ENCODE measurements at regions not wholly inside any gene's neighbourhood (a gene's known extent, or its start where the extent isn't known, plus 50 kb on each side); places are given as distances from the start of the nearest gene placed in this dataset.
A peak's percentile ranks its signal among the peaks of the same experiment; 100 is the strongest.
"Not testable (repeated sequence)": the region's sequence is repeated elsewhere in the genome, so short reads cannot be mapped to it uniquely, and the experiment has no call there.

DNA sequence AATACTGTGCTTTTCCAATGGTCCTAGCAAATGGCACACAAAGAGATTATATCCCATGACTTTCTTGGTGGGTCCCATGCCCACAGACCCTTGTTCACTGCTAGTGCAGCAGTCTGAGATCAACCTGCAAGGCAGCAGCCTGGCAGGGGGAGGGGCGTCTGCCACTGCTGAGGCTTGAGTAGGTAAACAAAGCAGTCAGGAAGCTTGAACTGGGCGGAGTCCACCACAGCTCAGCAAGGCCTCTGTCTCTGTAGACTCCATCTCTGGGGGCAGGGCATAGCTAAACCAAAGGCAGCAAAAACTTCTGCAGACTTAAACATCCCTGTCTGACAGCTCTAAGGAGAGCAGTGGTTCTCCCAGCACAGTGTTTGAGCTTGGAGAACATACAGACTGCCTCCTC lies 82.9 kb downstream of the ZNF737 start:
- no peak for DNase-seq (ENCODE audit: extremely low read depth in 1 of 2, low read depth in 1 of 2)

DNA sequence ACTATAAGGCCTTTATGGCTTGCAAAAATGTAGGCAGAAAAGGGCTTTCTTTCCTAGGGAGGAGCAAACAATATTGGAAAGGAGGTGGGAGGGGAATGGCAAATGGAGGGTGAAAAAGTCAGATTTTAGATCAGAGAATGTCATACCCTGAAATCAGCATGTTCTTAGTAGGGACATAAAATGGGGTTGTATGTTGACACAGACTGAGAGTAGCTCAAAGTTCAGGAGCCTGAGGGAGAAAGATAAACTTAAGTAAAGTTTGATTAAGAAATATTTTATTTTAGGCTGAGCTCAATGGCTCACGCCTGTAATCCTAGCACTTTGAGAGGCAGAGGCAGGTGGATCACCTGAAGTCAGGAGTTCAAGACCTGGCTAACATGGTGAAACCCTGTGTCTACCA lies 83.8 kb downstream of the ZNF737 start:
- no peak for DNase-seq (ENCODE audit: extremely low read depth in 1 of 2, low read depth in 1 of 2)

DNA sequence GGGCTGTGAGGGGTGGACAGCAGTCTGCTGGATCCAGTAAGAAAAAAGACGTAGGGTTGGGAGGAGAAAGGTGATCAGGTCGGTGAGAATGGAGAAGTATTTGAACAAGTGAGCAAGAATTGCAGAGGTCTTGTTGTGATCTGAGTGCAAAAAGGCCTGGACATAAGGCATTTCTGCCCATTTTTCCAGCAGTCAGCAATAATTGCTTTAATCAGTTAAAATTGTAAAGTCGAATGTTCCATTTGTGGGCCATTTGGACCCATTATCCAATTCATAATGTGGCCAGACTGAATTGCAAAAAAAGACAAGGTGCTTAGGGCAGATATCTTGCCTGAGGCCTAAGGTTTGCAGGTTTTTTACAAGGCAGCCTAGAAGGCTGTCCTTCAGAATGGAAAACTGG lies 86.1 kb downstream of the ZNF737 start:
- DNase-seq (ENCODE audit: extremely low read depth in 1 of 2, low read depth in 1 of 2) = no peak

DNA sequence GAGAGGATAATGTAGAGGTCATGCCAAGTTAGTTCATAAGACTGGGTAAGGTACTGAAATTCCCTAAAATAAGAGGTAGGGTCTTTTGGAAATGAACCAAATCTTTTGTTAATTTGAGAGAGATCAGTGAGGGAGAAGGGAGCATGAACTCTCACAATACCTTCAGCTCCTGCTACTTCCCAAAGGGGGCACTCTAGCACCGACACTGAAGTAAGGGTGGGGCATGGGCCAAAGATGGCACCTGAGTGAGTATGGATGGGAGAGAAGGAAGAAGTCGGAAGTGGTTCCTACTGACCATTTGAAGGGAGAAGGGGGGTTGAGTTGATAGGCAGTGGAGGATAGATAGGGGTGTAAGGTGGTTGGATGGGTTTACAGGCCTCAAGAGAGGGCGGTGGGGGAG lies 86.6 kb downstream of the ZNF737 start:
- no peak for DNase-seq (ENCODE audit: extremely low read depth in 1 of 2, low read depth in 1 of 2)

DNA sequence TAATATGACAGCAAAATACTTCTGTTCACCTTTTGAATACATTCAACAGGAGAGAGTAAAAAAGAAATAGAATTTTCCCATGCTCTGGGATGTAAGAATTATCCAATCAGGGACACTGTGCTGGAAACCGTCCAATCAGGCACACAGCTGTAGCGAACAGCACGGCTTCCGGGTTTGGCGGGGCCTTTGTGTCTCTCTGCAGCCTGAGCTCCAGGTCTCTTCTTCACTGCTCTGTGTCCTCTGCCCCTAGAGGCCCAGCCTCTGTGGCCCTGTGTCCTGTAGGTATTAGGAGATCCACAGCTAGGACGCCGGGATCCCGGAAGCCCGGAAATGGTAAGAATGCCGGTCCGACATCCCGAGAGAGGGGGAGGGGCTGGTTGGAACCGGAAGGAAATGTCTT lies 92.7 kb downstream of the ZNF737 start:
- no peak for DNase-seq (ENCODE audit: extremely low read depth in 1 of 2, low read depth in 1 of 2)

DNA sequence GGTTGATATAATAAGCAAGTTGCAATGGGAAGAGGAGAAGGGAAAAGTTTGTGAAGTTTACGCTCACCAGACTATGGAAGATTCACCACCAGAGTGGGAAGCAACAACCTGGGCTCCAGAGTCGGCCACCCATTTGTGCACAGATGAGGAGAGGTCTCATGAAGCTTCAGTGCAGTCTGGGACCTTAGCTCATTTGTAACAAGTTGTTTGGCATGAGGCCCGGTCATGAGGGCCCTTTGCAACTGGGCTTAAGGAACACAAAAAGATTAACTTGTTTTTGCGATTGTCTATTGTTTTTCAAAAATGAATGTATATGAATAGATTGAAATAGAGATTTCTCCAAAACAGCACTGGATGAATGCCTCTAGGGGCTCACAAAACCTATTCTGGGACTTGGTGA lies 94.2 kb downstream of the ZNF737 start:
- no peak for DNase-seq (ENCODE audit: extremely low read depth in 1 of 2, low read depth in 1 of 2)

DNA sequence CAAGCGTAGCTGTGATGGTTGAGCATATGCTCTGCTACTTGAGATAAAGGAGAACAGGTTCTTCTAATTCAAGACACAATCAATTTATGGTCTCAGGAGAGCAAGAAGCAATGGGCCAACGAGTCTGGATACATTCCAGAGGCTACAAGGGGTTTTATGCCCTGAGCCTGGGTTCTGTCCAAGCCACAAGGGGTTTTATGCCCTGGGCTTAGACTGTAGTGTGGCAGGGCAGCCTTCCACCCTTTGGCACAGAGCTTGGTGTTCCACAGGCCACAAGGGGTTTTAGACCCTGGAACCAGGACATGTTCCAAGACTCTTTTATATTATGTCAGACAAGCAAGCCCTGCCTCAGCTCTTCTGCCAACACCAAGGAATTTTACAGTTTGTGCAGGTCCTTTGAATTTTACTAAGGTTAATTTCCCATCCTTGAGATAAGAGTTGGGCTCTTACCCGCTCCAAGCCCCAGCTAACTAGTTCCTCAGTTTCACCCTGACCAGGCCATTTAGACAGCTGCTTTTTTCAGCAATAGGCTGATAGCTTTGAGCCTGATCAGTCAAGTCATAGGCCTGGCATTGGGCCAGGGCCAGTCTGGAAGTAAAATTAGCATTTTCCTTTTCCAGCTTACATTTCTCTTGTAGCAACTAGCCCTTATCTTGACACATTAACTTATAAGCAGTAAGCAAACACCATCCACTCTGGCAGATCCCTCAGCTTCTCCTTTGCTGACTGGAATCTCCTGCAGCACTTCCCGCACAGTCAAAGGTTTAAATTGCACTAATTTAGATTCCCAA lies 95.0 kb downstream of the ZNF737 start:
- no peak for DNase-seq (ENCODE audit: extremely low read depth in 1 of 2, low read depth in 1 of 2)

DNA sequence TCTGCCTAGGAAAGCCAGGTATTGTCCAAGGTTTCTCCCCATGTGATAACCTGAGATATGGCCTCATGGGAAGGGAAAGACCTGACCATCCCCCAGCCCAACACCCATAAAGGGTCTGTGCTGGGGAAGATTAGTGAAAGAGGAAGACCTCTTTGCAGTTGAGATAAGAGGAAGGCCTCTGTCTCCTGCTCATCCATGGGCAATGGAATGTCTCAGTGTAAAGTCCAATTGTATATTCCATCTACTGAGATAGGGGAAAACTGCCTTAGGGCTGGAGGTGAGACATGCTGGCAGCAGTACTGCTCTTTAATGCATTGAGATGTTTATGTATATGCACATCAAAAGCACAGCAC lies 99.0 kb downstream of the ZNF737 start:
- DNase-seq (ENCODE audit: extremely low read depth in 1 of 2, low read depth in 1 of 2) = not testable (repeated sequence)

DNA sequence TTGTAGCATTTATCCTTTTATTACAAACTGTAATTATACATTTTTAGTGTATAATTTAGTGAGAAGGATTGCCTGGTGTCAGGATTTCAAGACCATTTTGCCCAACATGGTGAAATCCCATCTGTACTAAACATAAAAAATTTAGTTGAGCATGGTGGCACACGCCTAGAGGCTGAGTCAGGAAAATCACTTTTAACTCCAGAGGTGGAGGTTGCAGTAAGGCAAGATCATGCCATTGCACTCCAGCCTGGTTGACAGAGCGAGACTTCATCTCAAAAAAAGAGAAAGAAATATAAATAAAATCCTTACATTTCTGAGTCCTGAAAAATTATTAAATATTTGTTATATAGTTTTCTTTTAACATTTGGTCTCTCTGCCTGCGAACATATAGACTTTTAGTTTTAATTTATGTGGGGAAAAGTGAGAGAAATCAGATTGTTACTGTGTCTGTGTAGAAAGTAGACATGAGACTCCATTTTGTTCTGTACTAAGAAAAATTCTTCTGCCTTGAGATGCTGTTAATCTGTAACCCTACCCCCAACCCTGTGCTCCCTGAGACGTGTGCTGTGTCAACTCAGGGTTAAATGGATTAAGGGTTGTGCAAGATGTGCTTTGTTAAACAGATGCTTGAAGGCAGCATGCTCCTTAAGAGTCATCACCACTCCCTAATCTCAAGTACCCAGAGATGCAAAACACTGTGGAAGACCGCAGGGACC lies 99.5 kb downstream of the ZNF737 start:
- not testable (repeated sequence) for DNase-seq (ENCODE audit: extremely low read depth in 1 of 2, low read depth in 1 of 2)

DNA sequence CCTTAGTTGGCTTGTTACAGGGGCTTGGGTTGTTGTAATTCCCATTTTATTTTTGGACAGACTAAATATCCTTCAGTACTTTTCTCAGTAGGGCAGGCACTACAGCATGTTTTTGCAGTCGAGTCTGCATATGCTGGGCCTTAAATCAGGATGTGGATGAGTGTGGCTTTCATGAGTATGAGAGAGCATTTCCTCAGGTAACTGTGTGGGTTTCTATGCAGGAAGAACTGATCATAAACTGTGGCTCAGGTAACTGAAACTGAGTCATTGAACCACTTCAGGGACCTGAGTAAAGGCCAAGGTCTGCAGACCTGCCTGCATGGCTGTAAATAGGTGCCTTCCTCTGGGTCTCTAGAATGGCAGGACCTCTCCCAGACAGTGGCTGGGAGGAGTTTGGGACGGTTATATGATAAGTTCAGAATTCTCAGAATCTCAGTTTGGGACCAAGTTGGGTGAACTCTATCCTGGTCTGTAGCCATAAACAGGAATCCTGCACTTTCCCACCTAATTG lies 112.1 kb downstream of the ZNF737 start:
- DNase-seq (ENCODE audit: extremely low read depth in 1 of 2, low read depth in 1 of 2) = no peak

DNA sequence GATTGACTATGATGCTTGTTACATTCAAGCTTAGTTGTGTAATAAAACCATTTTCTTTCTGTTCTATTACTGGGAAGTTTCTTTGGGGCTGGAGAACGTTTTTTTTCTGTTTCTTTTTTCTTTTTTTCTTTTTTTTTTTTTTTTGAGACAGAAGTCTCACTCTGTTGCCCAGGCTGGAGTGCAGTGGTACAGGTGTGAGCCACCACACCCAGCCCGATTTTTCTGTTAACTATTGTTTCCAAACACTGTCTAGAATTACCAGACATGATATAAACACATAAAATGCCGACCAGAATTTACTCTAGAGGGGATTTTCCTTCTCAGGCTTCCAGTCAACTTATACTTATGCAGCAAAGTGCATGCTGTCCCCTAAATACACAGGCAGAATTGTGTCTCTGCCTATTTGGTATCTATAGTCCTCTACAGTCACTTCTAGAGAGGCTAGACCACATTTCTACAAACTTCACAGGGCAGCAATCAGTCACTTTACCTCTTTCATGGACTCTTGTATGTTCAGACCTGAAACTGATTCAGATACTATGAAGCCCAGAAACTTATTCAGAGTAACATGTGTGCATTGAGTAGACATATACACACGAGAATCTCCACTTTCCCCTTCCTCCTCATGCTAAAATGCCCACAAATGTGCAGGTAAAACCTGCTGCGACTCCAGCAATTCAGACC lies 121.2 kb downstream of the ZNF737 start:
- no peak for DNase-seq (ENCODE audit: extremely low read depth in 1 of 2, low read depth in 1 of 2)

DNA sequence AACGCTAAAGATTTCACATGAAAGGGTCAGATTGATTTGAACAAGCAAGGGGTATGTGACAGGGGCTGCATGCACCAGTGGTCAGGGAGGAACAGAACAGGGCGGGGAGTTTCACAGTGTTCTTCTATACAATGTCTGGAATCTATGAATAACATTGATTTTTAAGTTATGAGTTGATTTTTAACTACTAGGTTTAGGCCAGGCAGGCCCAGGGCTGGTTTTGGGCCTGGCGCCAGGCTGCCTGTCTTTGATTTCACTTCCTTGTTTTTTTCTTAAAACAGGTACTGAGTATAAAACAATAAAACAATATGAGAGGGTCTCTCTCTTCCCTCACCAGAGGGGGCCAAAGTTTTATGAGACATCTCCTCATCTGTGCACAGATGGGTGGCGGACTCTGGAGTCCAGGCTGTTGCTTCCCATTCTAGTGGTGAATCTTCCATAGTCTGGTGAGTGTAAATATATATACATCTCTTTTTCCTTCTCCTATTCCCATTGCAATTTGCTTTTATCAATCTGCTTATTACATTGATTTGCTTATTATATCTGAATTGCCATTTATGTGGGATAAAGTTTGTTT lies 133.2 kb downstream of the ZNF737 start:
- not testable (repeated sequence) for DNase-seq (ENCODE audit: extremely low read depth in 1 of 2, low read depth in 1 of 2)

DNA sequence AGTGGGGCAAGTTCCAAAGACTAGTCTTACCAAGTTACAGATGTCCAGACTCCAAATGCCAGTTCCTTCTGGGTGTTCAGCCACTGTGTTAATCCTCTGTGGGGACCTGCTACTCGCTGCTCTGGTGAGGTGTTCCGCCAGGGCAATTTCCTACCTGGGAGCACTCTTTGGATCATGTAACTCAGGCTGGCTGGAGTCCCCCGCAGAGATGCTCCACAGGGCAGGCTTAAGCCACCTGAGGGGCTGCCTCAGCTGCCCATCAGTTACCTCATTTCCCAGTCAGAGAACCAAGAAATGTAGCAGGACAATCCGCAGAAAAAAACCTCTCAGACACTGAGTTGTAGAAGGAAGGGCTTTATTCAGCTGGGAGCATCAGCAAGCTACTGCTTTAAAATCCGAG lies 133.8 kb downstream of the ZNF737 start:
- DNase-seq (ENCODE audit: extremely low read depth in 1 of 2, low read depth in 1 of 2) = no peak

DNA sequence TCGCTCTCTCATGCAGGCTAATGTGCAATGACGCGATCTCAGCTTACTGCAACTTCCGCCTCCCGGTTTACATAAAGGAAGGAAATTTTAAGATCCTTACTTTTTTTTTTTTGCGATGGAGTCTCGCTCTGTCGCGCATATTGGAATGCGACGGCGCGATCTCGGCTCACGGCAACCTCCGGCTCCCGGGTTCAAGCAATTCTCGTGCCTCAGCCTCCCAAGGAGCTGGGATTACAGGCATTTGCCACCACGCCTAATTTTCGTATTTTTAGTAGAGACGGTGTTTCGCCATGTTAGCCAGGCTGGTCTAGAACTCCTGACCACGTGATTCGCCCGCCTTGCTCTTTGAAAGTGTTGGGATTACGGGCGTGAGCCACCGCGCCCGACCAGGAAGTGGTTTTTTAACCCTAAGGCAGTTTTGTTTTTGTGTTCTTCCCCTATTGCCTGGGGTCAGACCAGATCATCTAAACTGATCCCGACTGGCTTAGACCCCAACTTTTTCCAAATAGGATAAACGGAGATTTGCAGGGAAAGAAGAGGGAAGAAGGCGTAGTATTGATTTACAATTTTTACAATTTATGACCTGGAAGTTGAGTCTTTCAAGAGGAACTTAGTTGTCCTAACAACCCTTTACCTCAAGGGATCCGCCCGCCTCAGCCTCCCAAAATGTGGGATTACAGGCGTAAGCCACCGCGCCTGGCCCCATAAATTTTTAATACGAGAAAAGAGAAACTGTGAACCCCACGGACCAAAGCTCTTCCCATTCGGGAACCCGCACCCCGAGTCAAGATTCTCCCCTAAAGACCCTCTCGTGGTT lies 142.0 kb downstream of the ZNF737 start:
- peak; percentile 2 to 16 for DNase-seq (ENCODE audit: extremely low read depth in 1 of 2, low read depth in 1 of 2)

DNA sequence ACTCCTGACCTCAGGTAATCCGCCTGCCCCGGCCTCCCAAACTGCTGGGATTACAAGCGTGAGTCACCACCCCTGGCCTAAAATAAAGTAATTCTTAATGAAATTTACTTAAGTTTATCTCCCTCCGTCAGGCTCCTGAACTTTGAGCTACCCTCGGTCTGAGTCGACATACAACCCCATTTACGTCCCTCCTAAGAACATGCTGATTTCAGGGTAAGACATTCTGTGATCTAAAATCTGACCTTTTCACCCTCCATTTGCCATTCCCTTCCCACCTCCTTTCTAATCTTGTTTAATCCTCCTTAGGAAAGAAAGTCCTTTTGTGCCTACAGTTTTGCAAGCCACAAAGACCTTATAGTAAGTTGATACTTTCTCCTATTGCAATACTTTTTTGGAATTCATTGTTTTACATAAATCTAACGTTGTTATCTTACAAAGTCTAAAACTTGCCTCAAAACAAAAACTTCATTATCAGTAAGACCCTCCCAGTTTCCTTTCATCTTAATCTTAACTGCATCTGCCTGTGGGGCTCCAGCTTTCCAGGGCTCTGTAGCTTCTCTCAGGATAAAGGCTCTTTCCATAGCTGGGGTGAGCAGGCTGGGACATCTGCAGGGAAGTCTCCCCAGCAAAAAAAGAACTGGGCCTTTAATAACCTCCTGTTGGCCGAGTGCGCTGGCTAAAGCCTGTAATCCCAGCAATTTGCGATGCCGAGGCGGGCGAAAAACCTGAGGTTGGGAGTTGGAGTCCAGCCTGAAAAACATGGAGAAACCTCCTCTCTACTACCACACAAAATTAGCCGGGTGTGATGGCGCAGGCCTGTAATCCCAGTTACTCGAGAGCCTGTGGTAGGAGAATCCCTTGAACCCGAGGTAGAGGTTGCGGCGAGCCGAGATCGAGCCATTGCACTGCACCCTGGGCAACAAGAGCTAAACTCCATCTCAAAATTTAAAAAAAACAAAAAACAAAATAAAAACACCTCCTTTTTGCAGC lies 143.1 kb downstream of the ZNF737 start:
- no peak for DNase-seq (ENCODE audit: extremely low read depth in 1 of 2, low read depth in 1 of 2)

DNA sequence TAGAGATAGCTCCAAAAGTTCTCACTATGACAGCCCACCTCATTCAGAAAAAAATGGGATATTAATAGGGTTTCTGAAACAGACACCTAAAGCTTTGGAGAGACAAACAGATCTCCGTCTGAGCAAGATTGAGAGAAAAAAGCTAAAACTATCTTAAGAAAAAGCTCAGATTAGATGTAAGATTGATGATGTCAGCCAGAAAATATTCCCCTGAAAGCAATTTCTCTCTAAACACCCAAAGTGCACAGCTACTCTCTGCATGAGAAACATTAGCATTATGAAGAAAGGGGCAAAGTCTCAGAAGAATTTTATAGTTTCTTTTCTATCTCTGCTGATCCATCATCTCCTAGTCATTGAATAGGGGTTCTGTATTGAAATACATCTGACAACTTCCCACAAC lies 148.9 kb downstream of the ZNF737 start:
- DNase-seq (ENCODE audit: extremely low read depth in 1 of 2, low read depth in 1 of 2) = no peak

DNA sequence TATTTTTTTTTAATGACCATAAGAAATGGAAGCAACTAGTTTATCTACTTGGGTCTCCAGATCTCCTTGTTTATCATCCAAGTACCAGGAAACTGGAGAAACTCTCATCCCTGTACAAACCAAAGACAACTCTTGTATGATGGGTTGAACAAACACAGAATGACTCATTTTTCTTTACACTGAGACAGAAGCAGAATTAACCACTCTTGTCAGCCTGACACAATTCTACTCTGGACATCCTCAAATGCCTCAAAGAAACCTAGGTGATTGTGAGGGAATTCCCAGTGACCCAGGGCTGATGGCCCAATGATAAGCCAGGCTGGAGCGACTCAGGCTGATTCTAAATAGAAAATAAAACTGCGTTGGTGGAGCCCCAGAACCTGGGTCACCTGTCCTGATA lies 151.5 kb downstream of the ZNF737 start:
- no peak for DNase-seq (ENCODE audit: extremely low read depth in 1 of 2, low read depth in 1 of 2)

DNA sequence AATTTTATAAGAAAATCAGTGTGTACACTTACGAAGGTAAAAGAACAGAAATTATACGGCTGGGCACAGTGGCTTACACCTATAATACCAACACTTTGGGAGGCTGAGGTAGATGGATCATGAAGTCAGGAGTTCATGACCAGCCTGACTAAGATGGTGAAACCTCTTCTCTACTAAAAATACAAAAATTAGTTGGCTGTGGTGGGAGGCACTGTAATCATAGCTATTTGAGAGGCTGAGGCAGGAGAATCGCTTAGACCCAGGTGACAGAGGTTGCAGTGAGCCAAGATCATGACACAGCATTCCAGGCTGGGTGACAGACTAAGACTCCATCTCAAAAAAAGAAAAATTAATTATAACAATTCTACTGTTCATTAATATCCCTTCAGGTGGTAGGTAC lies 151.9 kb downstream of the ZNF737 start:
- no peak for DNase-seq (ENCODE audit: extremely low read depth in 1 of 2, low read depth in 1 of 2)

DNA sequence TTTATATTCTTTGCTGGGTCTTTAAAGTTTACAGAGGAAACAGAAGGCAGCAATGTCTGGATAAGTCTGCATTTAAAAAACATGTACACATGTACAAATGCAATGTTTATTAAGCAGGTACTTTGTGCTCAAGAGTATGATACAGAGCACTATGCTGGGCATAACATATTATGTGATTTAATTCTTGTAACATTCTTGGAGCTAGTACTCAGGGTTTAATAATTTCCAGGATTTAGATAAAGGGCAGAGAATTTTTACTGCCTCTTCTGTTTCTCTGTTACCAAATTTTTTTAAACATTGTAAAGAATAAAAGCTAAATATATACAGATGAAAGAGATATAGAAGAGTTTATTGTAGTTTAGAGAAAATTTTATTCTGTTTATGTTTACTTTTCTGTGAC lies 152.7 kb downstream of the ZNF737 start:
- DNase-seq (ENCODE audit: extremely low read depth in 1 of 2, low read depth in 1 of 2) = no peak
